Thoracic aorta (tissue), 2 donors: ENCODE measurements at regions not wholly inside any gene's neighbourhood (a gene's known extent, or its start where the extent isn't known, plus 50 kb on each side); places are given as distances from the start of the nearest gene placed in this dataset.

Experiments used
- ATAC-seq: fragments of 150-250 bp; one replicate; pipeline ENCODE4 v1.8.0; 2017; ENCODE audit warnings: low read depth; ENCODE audit not compliant: insufficient number of reproducible peaks, low FRiP score
- DNase-seq: peaks from one replicate; pipeline ENCODE4 v3.0.0-alpha.2; 2020; ENCODE audit warnings: low spot score
- H3K27ac ChIP-seq, 2 donors: fragments of 200-600 bp; sonication (generic); 1 replicate in 1 of 2; 2 replicates in 1 of 2; pipeline ENCODE4 v1.5.1; 2016; ENCODE audit warnings: mild to moderate bottlenecking in 2 of 2, moderate library complexity in 2 of 2
- H3K27me3 ChIP-seq: fragments of 200-600 bp; sonication (generic); replicated peaks from 2 replicates; pipeline ENCODE4 v1.6.0; 2016; ENCODE audit warnings: mild to moderate bottlenecking; ENCODE audit not compliant: insufficient read depth
- H3K36me3 ChIP-seq: fragments of 200-600 bp; sonication (generic); one replicate; pipeline ENCODE4 v1.5.1; 2016
- H3K4me1 ChIP-seq, 2 donors: fragments of 200-600 bp; sonication (generic); 1 replicate in 1 of 2; 2 replicates in 1 of 2; pipeline versions ENCODE4 v1.5.1 to v1.6.0; 2016; ENCODE audit warnings: low read depth in 2 of 2, mild to moderate bottlenecking in 1 of 2; ENCODE audit not compliant: control insufficient read depth in 1 of 2
- H3K4me3 ChIP-seq: fragments of 200-600 bp; sonication (generic); 2 replicates; pipeline ENCODE4 v1.5.1; 2016; ENCODE audit warnings: mild to moderate bottlenecking
- H3K9me3 ChIP-seq: fragments of 200-600 bp; sonication (generic); 2 replicates; pipeline ENCODE4 v1.5.1; 2016
- CTCF ChIP-seq: fragments of 200-600 bp; sonication (generic); IDR thresholded peaks from one replicate; pipeline ENCODE4 v1.5.1; 2019; ENCODE audit warnings: antibody characterized with exemption

- H3K4me3 ChIP-seq, result no peak overlapping the region
- peaks cover 5% of the 10 kb centered on the region for H3K9me3 ChIP-seq
- DNase-seq (no peak), ATAC-seq (no peak)
- TF ChIP-seq CTCF, result no peak
- H3K27me3 ChIP-seq, result no peaks in the 10 kb centered on the region
- H3K4me1 ChIP-seq, result no peaks in the 10 kb centered on the region
- H3K27ac ChIP-seq, result no peak overlapping the region
- no peaks in the 10 kb centered on the region for H3K36me3 ChIP-seq
These were observed 110.7 kb downstream of the MFAP3L start for GRCh38 chr4:169915545-169915944.

GRCh38 chr4:169914866-169915265 lies 111.3 kb downstream of the MFAP3L start:
- Histone ChIP-seq H3K27me3 (no peaks in the 10 kb centered on the region), H3K9me3 (peaks cover 5% of the 10 kb centered on the region), H3K27ac (no peak overlapping the region), H3K36me3 (no peaks in the 10 kb centered on the region), H3K4me1 (no peaks in the 10 kb centered on the region), H3K4me3 (no peak overlapping the region)
- TF ChIP-seq CTCF, result no peak
- DNase-seq (no peak), ATAC-seq (no peak)

- DNase-seq (no peak), ATAC-seq (no peak)
- Histone ChIP-seq H3K27ac (no peak overlapping the region), H3K4me3 (no peak overlapping the region), H3K4me1 (no peaks in the 10 kb centered on the region), H3K27me3 (no peaks in the 10 kb centered on the region), H3K9me3 (peaks cover 5% of the 10 kb centered on the region), H3K36me3 (no peaks in the 10 kb centered on the region)
- no peak for TF ChIP-seq CTCF
These were observed 113.2 kb downstream of the MFAP3L start for GRCh38 chr4:169912996-169913395.

GRCh38 chr4:169909897-169910296 lies 116.3 kb downstream of the MFAP3L start:
- H3K4me3 ChIP-seq, result no peak overlapping the region
- DNase-seq, result no peak
- no peaks in the 10 kb centered on the region for H3K9me3 ChIP-seq
- no peaks in the 10 kb centered on the region for H3K4me1 ChIP-seq
- no peaks in the 10 kb centered on the region for H3K36me3 ChIP-seq
- no peak for ATAC-seq
- H3K27me3 ChIP-seq, result no peaks in the 10 kb centered on the region
- TF ChIP-seq CTCF, result no peak
- H3K27ac ChIP-seq, result no peak overlapping the region

- ATAC-seq (no peak), DNase-seq (no peak)
- H3K36me3 ChIP-seq, result no peaks in the 10 kb centered on the region
- no peak overlapping the region for H3K27ac ChIP-seq
- no peaks in the 10 kb centered on the region for H3K27me3 ChIP-seq
- no peak for TF ChIP-seq CTCF
- no peak overlapping the region for H3K4me3 ChIP-seq
- H3K9me3 ChIP-seq, result no peaks in the 10 kb centered on the region
- H3K4me1 ChIP-seq, result no peaks in the 10 kb centered on the region
These were observed 116.7 kb downstream of the MFAP3L start for GRCh38 chr4:169909479-169909878.
